Trophoblast cell (in vitro differentiated cells and primary cell): ENCODE measurements at regions not wholly inside any gene's neighbourhood (a gene's known extent, or its start where the extent isn't known, plus 50 kb on each side); places are given as distances from the start of the nearest gene placed in this dataset.
"Not testable (repeated sequence)": the region's sequence is repeated elsewhere in the genome, so short reads cannot be mapped to it uniquely, and the experiment has no call there.

Source experiments
- DNase-seq, 2 donors: peaks; one replicate each; pipeline ENCODE4 v3.0.0-alpha.2; 2016
- H2AFZ ChIP-seq: 2 replicates; pipeline ENCODE4 v1.6.1; 2013; ENCODE audit warnings: low read length, moderate library complexity, mild to moderate bottlenecking; ENCODE audit not compliant: insufficient read depth, poor library complexity
- H2AK5ac ChIP-seq: 2 replicates; pipeline ENCODE4 v1.6.1; 2013; ENCODE audit warnings: mild to moderate bottlenecking, low read length
- H2BK120ac ChIP-seq: 2 replicates; pipeline ENCODE4 v1.6.1; 2013; ENCODE audit warnings: low read length, mild to moderate bottlenecking, moderate library complexity; ENCODE audit not compliant: insufficient read depth, poor library complexity
- H2BK12ac ChIP-seq: 2 replicates; pipeline ENCODE4 v1.6.1; 2013; ENCODE audit warnings: mild to moderate bottlenecking, low read length, moderate library complexity
- H2BK5ac ChIP-seq: 2 replicates; pipeline ENCODE4 v1.6.1; 2013; ENCODE audit warnings: low read length, low read depth, moderate library complexity, mild to moderate bottlenecking; ENCODE audit not compliant: poor library complexity
- H3K14ac ChIP-seq: 2 replicates; pipeline ENCODE4 v1.6.1; 2013; ENCODE audit warnings: mild to moderate bottlenecking, low read length
- H3K18ac ChIP-seq: 2 replicates; pipeline ENCODE4 v1.6.1; 2013; ENCODE audit warnings: mild to moderate bottlenecking, low read length
- H3K23ac ChIP-seq: 2 replicates; pipeline ENCODE4 v1.6.1; 2013; ENCODE audit warnings: low read length
- H3K27ac ChIP-seq: 2 replicates; pipeline ENCODE4 v1.5.1; 2013; ENCODE audit warnings: low read depth, mild to moderate bottlenecking, inconsistent platforms, low read length, moderate library complexity
- H3K27me3 ChIP-seq: 2 replicates; pipeline ENCODE4 v1.6.1; 2013; ENCODE audit warnings: inconsistent platforms, mild to moderate bottlenecking, low read length, moderate library complexity; ENCODE audit not compliant: insufficient read depth
- H3K36me3 ChIP-seq, 2 experiments: 1 replicate in 1 of 2; 2 replicates in 1 of 2; pipeline ENCODE4 v1.6.1; 2013; ENCODE audit warnings: low read length in 2 of 2, mild to moderate bottlenecking in 2 of 2, moderate library complexity in 1 of 2; ENCODE audit not compliant: insufficient read depth in 2 of 2, control insufficient read depth in 1 of 2
- H3K4ac ChIP-seq: 2 replicates; pipeline ENCODE4 v1.6.1; 2013; ENCODE audit warnings: low read depth, mild to moderate bottlenecking, low read length, moderate library complexity
- H3K4me1 ChIP-seq, 2 experiments: 1 replicate in 1 of 2; 2 replicates in 1 of 2; pipeline ENCODE4 v1.6.1; 2013; ENCODE audit warnings: low read length in 2 of 2, mild to moderate bottlenecking in 2 of 2, moderate library complexity in 1 of 2; ENCODE audit not compliant: insufficient read depth in 2 of 2, control insufficient read depth in 1 of 2
- H3K4me2 ChIP-seq: 2 replicates; pipeline ENCODE4 v1.6.1; 2013; ENCODE audit warnings: inconsistent platforms, mild to moderate bottlenecking, low read length, moderate library complexity
- H3K4me3 ChIP-seq: 2 replicates; pipeline ENCODE4 v1.5.1; 2013; ENCODE audit warnings: mild to moderate bottlenecking, low read depth, low read length, inconsistent platforms
- H3K79me1 ChIP-seq: one replicate; pipeline ENCODE4 v1.6.1; 2013; ENCODE audit warnings: low read length
- H3K79me2 ChIP-seq: 2 replicates; pipeline ENCODE4 v1.6.1; 2013; ENCODE audit warnings: low read length, mild to moderate bottlenecking; ENCODE audit not compliant: control insufficient read depth, insufficient read depth, poor library complexity
- H3K9ac ChIP-seq: 2 replicates; pipeline ENCODE4 v1.6.1; 2013; ENCODE audit warnings: mild to moderate bottlenecking, low read length
- H3K9me3 ChIP-seq: 2 replicates; pipeline ENCODE4 v1.6.1; 2013; ENCODE audit warnings: low read depth, mild to moderate bottlenecking, control low read depth, inconsistent platforms, low read length; ENCODE audit not compliant: insufficient read depth
- H4K12ac ChIP-seq: 2 replicates; pipeline ENCODE4 v1.6.1; 2013; ENCODE audit warnings: low read depth, mild to moderate bottlenecking, low read length, moderate library complexity
- H4K8ac ChIP-seq: 2 replicates; pipeline ENCODE4 v1.6.1; 2013; ENCODE audit warnings: low read depth, mild to moderate bottlenecking, low read length, moderate library complexity
- H4K91ac ChIP-seq: one replicate; pipeline ENCODE4 v1.6.1; 2013; ENCODE audit warnings: low read depth, mild to moderate bottlenecking, low read length, moderate library complexity
- WGBS: extraction: QIAGEN DNeasy Blood & Tissue Kit; methylation state at CpG from one replicate; pipeline ENCODE4 v1.1.7; 2013; ENCODE audit warnings: missing lambda C conversion rate; ENCODE audit not compliant: insufficient read length, insufficient coverage; ENCODE audit errors: extremely low coverage; 5-methylcytosine and 5-hydroxymethylcytosine counted together

DNA sequence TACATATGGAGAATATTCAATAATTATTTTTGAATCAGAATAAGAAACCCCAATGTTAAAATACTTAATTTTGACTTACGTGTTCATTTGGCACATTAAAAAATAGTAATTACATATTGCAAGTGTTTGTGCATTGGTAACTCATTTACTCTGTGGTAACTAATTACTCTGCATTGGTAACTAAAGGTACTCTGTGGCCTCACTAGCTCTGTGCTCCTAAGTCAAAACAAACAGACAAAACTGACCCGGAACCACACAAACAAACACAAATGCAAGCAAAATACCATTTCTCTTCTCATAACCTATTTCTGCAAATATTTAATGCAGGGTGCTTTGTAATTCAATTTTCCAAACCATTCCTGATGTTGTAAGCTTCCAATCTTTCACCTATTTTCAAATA, 1244.3 kb downstream of the REEP3 start:
- Histone ChIP-seq H3K4ac (no peak overlapping the region), H3K27me3 (no peaks in the 10 kb centered on the region), H4K91ac (no peak overlapping the region), H2AK5ac (no peak overlapping the region), H3K4me3 (no peak overlapping the region), H4K8ac (no peak overlapping the region), H3K27ac (no peak overlapping the region), H3K36me3 (no peaks in the 10 kb centered on the region), H2AFZ (no peak overlapping the region), H3K9ac (no peak overlapping the region), H2BK12ac (no peak overlapping the region), H3K18ac (no peak overlapping the region), H3K23ac (no peak overlapping the region), H3K79me2 (no peaks in the 10 kb centered on the region), H3K4me1 (no peaks in the 10 kb centered on the region), H3K9me3 (no peaks in the 10 kb centered on the region), H2BK5ac (no peak overlapping the region), H3K4me2 (no peak overlapping the region), H3K79me1 (no peaks in the 10 kb centered on the region), H4K12ac (no peak overlapping the region), H3K14ac (no peak overlapping the region), H2BK120ac (no peak overlapping the region)
- WGBS = no CpG with 5 or more reads among the region's 2 CpGs
- DNase-seq = no peak

DNA sequence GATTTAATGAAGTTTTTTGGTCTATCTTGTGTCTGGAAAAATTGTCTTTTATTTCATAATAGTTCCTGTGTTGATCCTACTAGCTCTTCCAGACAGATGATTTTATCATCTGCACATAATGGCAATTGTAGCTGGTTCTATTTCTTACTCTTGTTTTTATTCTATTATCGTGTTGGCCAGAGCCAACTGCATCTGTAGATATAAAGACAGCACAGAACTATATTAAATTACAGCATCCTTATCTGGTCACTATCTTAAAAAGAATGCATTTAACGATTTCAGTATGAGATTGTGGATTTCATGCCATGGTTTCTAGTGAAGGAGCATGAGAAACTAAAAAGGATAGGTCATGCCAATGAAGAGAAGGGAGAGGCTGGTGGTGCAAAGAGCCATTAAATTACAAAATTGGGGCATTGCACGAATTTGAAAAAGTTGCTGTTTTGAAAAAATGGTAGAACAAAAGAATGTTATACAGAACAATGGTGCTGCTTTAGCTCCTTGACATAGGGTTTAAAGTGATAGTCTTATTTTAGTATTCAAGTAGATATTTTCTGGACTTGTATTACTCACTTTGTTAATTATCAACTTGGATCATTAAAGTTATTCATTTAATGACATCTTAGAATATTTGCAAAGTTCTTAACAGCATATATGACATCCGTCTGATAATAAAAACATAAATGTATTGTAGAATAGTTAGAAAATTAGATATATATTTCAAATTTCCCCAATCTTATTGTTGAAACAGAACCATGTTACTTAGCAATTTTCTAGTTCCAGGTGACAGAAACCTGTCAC, 1250.3 kb downstream of the REEP3 start:
- H3K18ac ChIP-seq = no peak overlapping the region
- no peaks in the 10 kb centered on the region for H3K79me1 ChIP-seq
- H3K9ac ChIP-seq = no peak overlapping the region
- no peaks in the 10 kb centered on the region for H3K27me3 ChIP-seq
- no peak overlapping the region for H3K14ac ChIP-seq
- H3K79me2 ChIP-seq = no peaks in the 10 kb centered on the region
- no peak for DNase-seq
- no peak overlapping the region for H2AK5ac ChIP-seq
- no peak overlapping the region for H4K91ac ChIP-seq
- no peaks in the 10 kb centered on the region for H3K9me3 ChIP-seq
- H2BK5ac ChIP-seq = no peak overlapping the region
- no peak overlapping the region for H3K4me3 ChIP-seq
- H4K8ac ChIP-seq = no peak overlapping the region
- no peak overlapping the region for H2BK120ac ChIP-seq
- H3K4ac ChIP-seq = no peak overlapping the region
- H3K27ac ChIP-seq = no peak overlapping the region
- no peaks in the 10 kb centered on the region for H3K4me1 ChIP-seq
- no peak overlapping the region for H2AFZ ChIP-seq
- no CpG with 5 or more reads among the region's 4 CpGs for WGBS
- no peak overlapping the region for H3K23ac ChIP-seq
- H3K4me2 ChIP-seq = no peak overlapping the region
- no peak overlapping the region for H2BK12ac ChIP-seq
- no peak overlapping the region for H4K12ac ChIP-seq
- H3K36me3 ChIP-seq = no peaks in the 10 kb centered on the region

DNA sequence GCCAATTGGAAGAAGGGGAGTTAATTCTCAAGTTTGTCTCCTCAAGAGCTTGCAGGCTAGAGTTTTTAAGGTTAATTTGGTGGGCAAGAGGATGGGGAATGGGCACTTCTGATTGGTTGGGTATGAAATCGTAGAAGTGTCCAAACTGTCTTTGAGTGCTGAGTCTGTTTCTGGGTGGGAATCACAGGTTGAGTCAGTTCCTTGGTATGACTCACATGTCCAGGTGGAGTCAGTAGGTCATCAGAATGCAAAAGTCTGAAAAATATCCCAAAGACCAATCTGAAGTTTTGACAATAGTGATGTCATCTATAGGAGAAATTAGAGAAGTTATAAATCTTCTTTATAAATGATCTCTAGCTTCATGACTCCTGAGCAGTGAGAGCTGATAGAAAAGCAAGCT, 1252.2 kb downstream of the REEP3 start:
- Histone ChIP-seq H3K23ac (no peak overlapping the region), H3K9ac (no peak overlapping the region), H3K18ac (no peak overlapping the region), H3K36me3 (no peaks in the 10 kb centered on the region), H3K4me2 (no peak overlapping the region), H2AFZ (no peak overlapping the region), H2BK5ac (no peak overlapping the region), H3K79me2 (no peaks in the 10 kb centered on the region), H3K79me1 (no peaks in the 10 kb centered on the region), H3K4me3 (no peak overlapping the region), H4K8ac (no peak overlapping the region), H3K4me1 (no peaks in the 10 kb centered on the region), H4K12ac (no peak overlapping the region), H2BK12ac (no peak overlapping the region), H3K27ac (no peak overlapping the region), H3K9me3 (no peaks in the 10 kb centered on the region), H3K27me3 (no peaks in the 10 kb centered on the region), H2BK120ac (no peak overlapping the region), H3K14ac (no peak overlapping the region), H4K91ac (no peak overlapping the region), H3K4ac (no peak overlapping the region), H2AK5ac (no peak overlapping the region)
- no CpG with 5 or more reads among the region's 1 CpG for WGBS
- DNase-seq = no peak

DNA sequence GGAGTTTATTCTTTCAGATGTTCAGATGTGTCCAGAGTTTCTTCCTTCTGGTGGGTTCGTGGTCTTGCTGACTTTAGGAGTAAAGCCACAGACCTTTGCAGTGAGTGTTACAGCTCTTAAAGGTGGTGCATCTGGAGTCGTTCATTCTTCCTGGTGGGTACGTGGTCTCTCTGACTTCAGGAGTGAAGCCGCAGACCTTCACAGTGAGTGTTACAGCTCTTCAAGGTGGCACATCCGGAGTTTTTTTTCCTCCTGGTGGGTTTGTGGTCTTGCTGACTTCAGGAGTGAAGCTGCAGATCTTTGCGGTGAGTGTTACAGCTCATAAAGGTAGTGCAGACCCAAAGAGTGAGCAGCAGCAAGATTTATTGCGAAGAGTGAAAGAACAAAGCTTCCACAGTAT, 1263.2 kb downstream of the REEP3 start:
- H3K79me1 ChIP-seq, H4K8ac ChIP-seq, H2BK12ac ChIP-seq, H3K18ac ChIP-seq, H3K27ac ChIP-seq, H3K23ac ChIP-seq, H3K4me3 ChIP-seq, H2BK120ac ChIP-seq, H2AK5ac ChIP-seq, H3K79me2 ChIP-seq, H4K12ac ChIP-seq, H3K4ac ChIP-seq, DNase-seq, H3K4me1 ChIP-seq, H3K9ac ChIP-seq, H3K36me3 ChIP-seq, H3K14ac ChIP-seq, H3K9me3 ChIP-seq, H2BK5ac ChIP-seq, H3K4me2 ChIP-seq, H4K91ac ChIP-seq, H3K27me3 ChIP-seq, H2AFZ ChIP-seq: not testable (repeated sequence)
- WGBS = no CpG with 5 or more reads among the region's 7 CpGs
